SK-N-SH (cell line): ENCODE measurements at regions not wholly inside any gene's neighbourhood (a gene's known extent, or its start where the extent isn't known, plus 50 kb on each side); places are given as distances from the start of the nearest gene placed in this dataset.

Experiments used
- CTCF ChIA-PET: fragments of 300-600, 350-600 bp; formaldehyde crosslinking; extraction: SDS; loops from one replicate; lab custom pipeline; 2021; lab: Yijun Ruan, JAX
- POLR2A ChIA-PET: fragments of 350-600 bp; sonication (Branson Sonifier 250); formaldehyde crosslinking; extraction: SDS; loops from one replicate; lab custom pipeline; 2020; ENCODE audit warnings: antibody characterized with exemption, inconsistent platforms; lab: Yijun Ruan, JAX
- DNase-seq: peaks from one replicate; pipeline ENCODE4 v3.0.0; 2012
- H2AFZ ChIP-seq: fragments of 200-600 bp; sonication (generic); 2 replicates; pipeline ENCODE4 v1.8.1; 2016; ENCODE audit warnings: antibody characterized with exemption, mild to moderate bottlenecking, low read depth
- H3F3A ChIP-seq: fragments of 200-600 bp; sonication (generic); replicated peaks from 2 replicates; pipeline ENCODE3; 2016; ENCODE audit warnings: antibody characterized with exemption, mild to moderate bottlenecking; ENCODE audit not compliant: insufficient read depth
- H3K27ac ChIP-seq, 2 experiments: fragments of 200-500 bp in 1 of 2; fragments of 200-600 bp in 1 of 2; sonication (Bioruptor generic) in 1 of 2; sonication (generic), shearing (Covaris generic) in 1 of 2; 2 replicates each; pipeline versions ENCODE4 v1.5.1 to v1.6.1; 2014 to 2016; ENCODE audit warnings: low read depth in 2 of 2, inconsistent platforms in 1 of 2, low read length in 1 of 2, mild to moderate bottlenecking in 1 of 2, mixed read lengths in 1 of 2
- H3K27me3 ChIP-seq: fragments of 200-600 bp; sonication (generic), shearing (Covaris generic); 2 replicates; pipeline ENCODE4 v1.6.1; 2016; ENCODE audit warnings: mixed run types; ENCODE audit not compliant: insufficient read depth
- H3K36me3 ChIP-seq, 2 experiments: fragments of 200-500 bp in 1 of 2; fragments of 200-600 bp in 1 of 2; sonication (Bioruptor generic) in 1 of 2; sonication (generic) in 1 of 2; replicated peaks in 1 of 2; 2 replicates each; pipeline versions ENCODE3 to v1.5.1; 2014 to 2016; ENCODE audit warnings: low read length in 1 of 2, mild to moderate bottlenecking in 1 of 2; ENCODE audit not compliant: insufficient read depth in 2 of 2, control insufficient read depth in 1 of 2
- H3K4me1 ChIP-seq, 2 experiments: fragments of 200-500 bp in 1 of 2; fragments of 200-600 bp in 1 of 2; sonication (Bioruptor generic) in 1 of 2; sonication (generic), shearing (Covaris generic) in 1 of 2; 2 replicates each; pipeline versions ENCODE4 v1.5.1 to v1.6.1; 2014 to 2016; ENCODE audit warnings: low read depth in 1 of 2, low read length in 1 of 2, mixed run types in 1 of 2; ENCODE audit not compliant: insufficient read depth in 2 of 2, control insufficient read depth in 1 of 2
- H3K4me2 ChIP-seq: fragments of 200-600 bp; sonication (generic), shearing (Covaris generic); 2 replicates; pipeline ENCODE4 v1.6.1; 2017; ENCODE audit warnings: mixed run types
- H3K4me3 ChIP-seq, 2 experiments: fragments of 200-500 bp in 1 of 2; fragments of 200-600 bp in 1 of 2; sonication (Bioruptor generic) in 1 of 2; sonication (generic), shearing (Covaris generic) in 1 of 2; 2 replicates each; pipeline versions ENCODE4 v1.5.1 to v1.8.1; 2014 to 2016; ENCODE audit warnings: low read depth in 2 of 2, inconsistent platforms in 1 of 2, low read length in 1 of 2, mild to moderate bottlenecking in 1 of 2, mixed read lengths in 1 of 2, moderate library complexity in 1 of 2
- H3K79me2 ChIP-seq: fragments of 200-600 bp; sonication (generic); 2 replicates; pipeline ENCODE4 v1.8.1; 2017; ENCODE audit warnings: mild to moderate bottlenecking; ENCODE audit not compliant: insufficient read depth
- H3K9ac ChIP-seq: fragments of 200-600 bp; sonication (generic); 2 replicates; pipeline ENCODE4 v1.6.1; 2017; ENCODE audit warnings: mixed run types
- H3K9me2 ChIP-seq: fragments of 200-600 bp; sonication (generic); 2 replicates; pipeline ENCODE4 v1.6.1; 2017; ENCODE audit warnings: mixed run types
- H3K9me3 ChIP-seq: fragments of 200-600 bp; sonication (generic); 2 replicates; pipeline ENCODE4 v1.6.1; 2017; ENCODE audit warnings: mixed run types, mild to moderate bottlenecking, moderate library complexity
- H4K20me1 ChIP-seq: fragments of 200-600 bp; sonication (generic); 2 replicates; pipeline ENCODE4 v1.6.1; 2017; ENCODE audit warnings: mild to moderate bottlenecking, mixed run types; ENCODE audit not compliant: insufficient read depth
- CTCF ChIP-seq: fragments of 200-600 bp; sonication (generic); IDR thresholded peaks from 2 replicates; pipeline ENCODE4 v1.6.1; 2017; ENCODE audit warnings: antibody characterized with exemption, mild to moderate bottlenecking, moderate library complexity
- ELF1 ChIP-seq: IDR thresholded peaks from 2 replicates; pipeline ENCODE4 v1.4.0; 2012
- EZH2phosphoT487 ChIP-seq: fragments of 200-600 bp; sonication (generic); IDR thresholded peaks from 2 replicates; pipeline ENCODE4 v1.6.1; 2017; ENCODE audit warnings: low read depth, mixed run types, mild to moderate bottlenecking, antibody characterized with exemption, moderate library complexity, borderline replicate concordance
- FOSL2 ChIP-seq: IDR thresholded peaks from 2 replicates; pipeline ENCODE4 v1.4.0; 2012; ENCODE audit warnings: low read depth, mild to moderate bottlenecking, moderate library complexity, borderline replicate concordance
- FOXM1 ChIP-seq: IDR thresholded peaks from 2 replicates; pipeline ENCODE4 v1.4.0; 2012; ENCODE audit warnings: low read depth, mild to moderate bottlenecking
- IRF3 ChIP-seq: fragments of 150-350 bp; IDR thresholded peaks from 2 replicates; pipeline ENCODE4 v1.6.1; 2016; ENCODE audit warnings: mild to moderate bottlenecking, low read depth, low read length
- MAX ChIP-seq: IDR thresholded peaks from 2 replicates; pipeline ENCODE4 v1.4.0; 2012; ENCODE audit warnings: low read depth
- MEF2A ChIP-seq: IDR thresholded peaks from 2 replicates; pipeline ENCODE4 v1.4.0; 2012; ENCODE audit warnings: low read depth, borderline replicate concordance
- NRF1 ChIP-seq: IDR thresholded peaks from 2 replicates; pipeline ENCODE4 v1.6.1; 2012; ENCODE audit warnings: low read depth, mild to moderate bottlenecking, low read length
- PBX3 ChIP-seq: IDR thresholded peaks from 2 replicates; pipeline ENCODE4; 2012
- RAD21 ChIP-seq: IDR thresholded peaks from 2 replicates; pipeline ENCODE4 v1.6.1; 2012; ENCODE audit warnings: mild to moderate bottlenecking, low read length
- RCOR1 ChIP-seq: fragments of 150-350 bp; IDR thresholded peaks from 2 replicates; pipeline ENCODE4 v1.6.1; 2017; ENCODE audit warnings: antibody characterized with exemption, low read length
- TCF12 ChIP-seq: IDR thresholded peaks from 2 replicates; pipeline ENCODE4 v1.4.0; 2012
- USF2 ChIP-seq: fragments of 150-350 bp; IDR thresholded peaks from 2 replicates; pipeline ENCODE4 v1.6.1; 2017; ENCODE audit warnings: antibody characterized with exemption, low read length, low read depth, borderline replicate concordance
- ZBTB33 ChIP-seq: IDR thresholded peaks from 2 replicates; pipeline ENCODE4 v1.4.0; 2012; ENCODE audit warnings: low read depth, borderline replicate concordance
- WGBS: methylation state at CpG from one replicate; pipeline ENCODE4 v1.1.6; 2017; ENCODE audit warnings: low lambda C conversion rate; 5-methylcytosine and 5-hydroxymethylcytosine counted together

GRCh38 chr16:86031141-86031678, 132.2 kb downstream of the IRF8 start:
- TF ChIP-seq ELF1 (no peak), TCF12 (no peak), FOSL2 (no peak), MAX (no peak), FOXM1 (no peak), IRF3 (no peak), NRF1 (no peak), PBX3 (no peak), ZBTB33 (no peak), RCOR1 (no peak), MEF2A (no peak), RAD21 (no peak), EZH2phosphoT487 (no peak), CTCF (no peak), USF2 (no peak)
- no peaks in the 10 kb centered on the region for H3K79me2 ChIP-seq
- peaks cover 81% of the 10 kb centered on the region for H3K27me3 ChIP-seq
- H4K20me1 ChIP-seq: no peaks in the 10 kb centered on the region
- no peaks in the 10 kb centered on the region for H3K4me1 ChIP-seq
- H3F3A ChIP-seq: no peaks in the 10 kb centered on the region
- WGBS: 6% methylated on average over 5 of the region's 5 CpGs
- no peak overlapping the region for H2AFZ ChIP-seq
- DNase-seq: no peak
- H3K4me2 ChIP-seq: no peak overlapping the region
- H3K4me3 ChIP-seq: no peak overlapping the region
- no peak overlapping the region for H3K27ac ChIP-seq
- H3K9me3 ChIP-seq: no peaks in the 10 kb centered on the region
- ChIA-PET POLR2A (no interaction called here), CTCF (interaction anchor here (1.1 to 2.7 kb wide), 4 partner anchors 13 to 489 kb away, joined by 3 to 8 read pairs (median 6); no protein-coding TSS in a partner anchor)
- H3K36me3 ChIP-seq: no peaks in the 10 kb centered on the region
- H3K9ac ChIP-seq: no peak overlapping the region
- no peaks in the 10 kb centered on the region for H3K9me2 ChIP-seq
